WTC11 (cell line): ENCODE measurements at regions not wholly inside any gene's neighbourhood (a gene's known extent, or its start where the extent isn't known, plus 50 kb on each side); places are given as distances from the start of the nearest gene placed in this dataset.

Source experiments
- ATAC-seq: fragments of 200-7000 bp; cut with Tn5 transposase; 2 replicates; pipeline ENCODE4 v1.10.0; 2021; ENCODE audit warnings: mild to moderate bottlenecking, moderate library complexity
- CTCF ChIA-PET: fragments of 300-600 bp; sonication (Branson Sonifier 250); formaldehyde crosslinking; loops from one replicate; lab custom pipeline; 2021; ENCODE audit warnings: antibody characterized with exemption; lab: Charles Lee
- POLR2A ChIA-PET: fragments of 350-600 bp; sonication (Branson Sonifier 250); formaldehyde crosslinking; loops from one replicate; lab custom pipeline; 2021; ENCODE audit warnings: antibody characterized with exemption; lab: Charles Lee
- DNase-seq: peaks from one replicate; pipeline ENCODE4 v3.0.0; 2021; ENCODE audit warnings: low spot score
- H3K27ac Mint-ChIP-seq: 2 replicates; pipeline ENCODE4 v1.8.0; 2021; ENCODE audit warnings: mixed read lengths
- H3K27me3 Mint-ChIP-seq: 2 replicates; pipeline ENCODE4 v1.8.0; 2021; ENCODE audit warnings: low read depth, mild to moderate bottlenecking, moderate library complexity, mixed read lengths
- H3K36me3 Mint-ChIP-seq: 2 replicates; pipeline ENCODE4 v1.8.0; 2021; ENCODE audit warnings: mixed read lengths
- H3K4me1 Mint-ChIP-seq: 2 replicates; pipeline ENCODE4 v1.8.0; 2022; ENCODE audit warnings: mixed read lengths
- H3K4me3 Mint-ChIP-seq: 2 replicates; pipeline ENCODE4 v1.8.0; 2021; ENCODE audit warnings: mild to moderate bottlenecking, moderate library complexity, mixed read lengths
- H3K9me3 Mint-ChIP-seq: 2 replicates; pipeline ENCODE4 v1.8.0; 2021; ENCODE audit warnings: mixed read lengths
- CREM ChIP-seq: sonication (generic); formaldehyde crosslinking; IDR thresholded peaks from 2 replicates; pipeline ENCODE4 v1.8.1; 2022; ENCODE audit warnings: mild to moderate bottlenecking, missing genetic modification reagents, moderate library complexity
- ETV6 ChIP-seq: sonication (generic); formaldehyde crosslinking; IDR thresholded peaks from 2 replicates; pipeline ENCODE4 v1.8.1; 2022; ENCODE audit warnings: mild to moderate bottlenecking, missing genetic modification reagents
- RORB ChIP-seq: fragments of 250-450 bp; sonication (Bioruptor Pico); IDR thresholded peaks from 2 replicates; pipeline ENCODE4 v1.9.0; 2021; ENCODE audit warnings: mild to moderate bottlenecking
- SMAD4 ChIP-seq: sonication (generic); formaldehyde crosslinking; IDR thresholded peaks from 2 replicates; pipeline ENCODE4 v1.8.0; 2022; ENCODE audit warnings: mild to moderate bottlenecking, missing genetic modification reagents
- TEAD4 ChIP-seq: sonication (generic); formaldehyde crosslinking; IDR thresholded peaks from 2 replicates; pipeline ENCODE4 v1.8.0; 2022; ENCODE audit warnings: mild to moderate bottlenecking, missing genetic modification reagents
- ZNF232 ChIP-seq: sonication (generic); formaldehyde crosslinking; IDR thresholded peaks from 2 replicates; pipeline ENCODE4 v1.8.0; 2022; ENCODE audit warnings: mild to moderate bottlenecking, missing genetic modification reagents
- ZNF317 ChIP-seq: sonication (generic); formaldehyde crosslinking; IDR thresholded peaks from 2 replicates; pipeline ENCODE4 v1.8.1; 2023; ENCODE audit warnings: low read depth, mild to moderate bottlenecking, moderate library complexity, missing genetic modification reagents, borderline replicate concordance
- ZNF396 ChIP-seq: fragments of 250-450 bp; sonication (Bioruptor Pico); IDR thresholded peaks from 2 replicates; pipeline ENCODE4 v1.8.0; 2021; ENCODE audit warnings: mild to moderate bottlenecking, moderate library complexity, borderline replicate concordance
- TF ChIP-seq, protein P1 (sequence below): sonication (generic); formaldehyde crosslinking; IDR thresholded peaks from 2 replicates; pipeline ENCODE4 v1.8.0; 2022; ENCODE audit warnings: mild to moderate bottlenecking, missing genetic modification reagents
- TF ChIP-seq, protein P2 (sequence below): sonication (generic); formaldehyde crosslinking; IDR thresholded peaks from 2 replicates; pipeline ENCODE4 v1.8.1; 2023; ENCODE audit warnings: mild to moderate bottlenecking, missing genetic modification reagents
- TF ChIP-seq, protein P3 (sequence below): sonication (generic); formaldehyde crosslinking; IDR thresholded peaks from 2 replicates; pipeline ENCODE4 v1.8.0; 2023; ENCODE audit warnings: missing genetic modification reagents
- TF ChIP-seq, protein P4 (sequence below): fragments of 200-600 bp; IDR thresholded peaks from 2 replicates; pipeline ENCODE4 v1.8.0; 2022; ENCODE audit warnings: antibody characterized with exemption
- TF ChIP-seq, protein P5 (sequence below): sonication (generic); formaldehyde crosslinking; IDR thresholded peaks from 2 replicates; pipeline ENCODE4 v1.8.0; 2022; ENCODE audit warnings: mild to moderate bottlenecking, missing genetic modification reagents
- TF ChIP-seq, protein P6 (sequence below): sonication (generic); formaldehyde crosslinking; conservative IDR thresholded peaks from 2 replicates; pipeline ENCODE4 v1.8.1; 2022; ENCODE audit warnings: mild to moderate bottlenecking, missing genetic modification reagents
- TF ChIP-seq, protein P7 (sequence below): fragments of 250-450 bp; sonication (Bioruptor Pico); IDR thresholded peaks from 2 replicates; pipeline ENCODE4 v2.1.2; 2022; ENCODE audit warnings: mild to moderate bottlenecking, moderate library complexity

DNA sequence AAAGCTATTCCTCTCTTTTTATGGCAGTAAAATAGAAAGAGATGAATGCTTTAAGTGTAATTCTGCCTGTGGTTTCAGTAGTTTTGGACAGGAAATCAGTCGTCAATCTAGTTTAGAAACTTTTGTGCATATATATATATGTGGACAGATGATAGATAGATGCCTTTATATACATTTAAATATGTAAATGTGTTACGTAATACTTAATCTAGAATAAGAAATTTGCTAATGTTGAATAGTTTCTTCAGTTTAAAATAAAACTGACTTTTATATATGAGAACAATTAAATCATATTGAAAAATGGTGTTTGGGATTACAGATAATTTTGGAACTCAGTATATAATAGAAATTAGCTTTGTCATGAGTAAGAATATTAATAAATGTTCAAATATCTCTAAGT is 1165.7 kb upstream of the NCAM2 start (continued):
- TF ChIP-seq TEAD4 (CRISPR knock-in tag) = no peak
- no peak for TF ChIP-seq CREM (CRISPR knock-in tag)
- TF ChIP-seq ETV6 (CRISPR knock-in tag) = no peak
- TF ChIP-seq, all 79 proteins: peak for 0

DNA sequence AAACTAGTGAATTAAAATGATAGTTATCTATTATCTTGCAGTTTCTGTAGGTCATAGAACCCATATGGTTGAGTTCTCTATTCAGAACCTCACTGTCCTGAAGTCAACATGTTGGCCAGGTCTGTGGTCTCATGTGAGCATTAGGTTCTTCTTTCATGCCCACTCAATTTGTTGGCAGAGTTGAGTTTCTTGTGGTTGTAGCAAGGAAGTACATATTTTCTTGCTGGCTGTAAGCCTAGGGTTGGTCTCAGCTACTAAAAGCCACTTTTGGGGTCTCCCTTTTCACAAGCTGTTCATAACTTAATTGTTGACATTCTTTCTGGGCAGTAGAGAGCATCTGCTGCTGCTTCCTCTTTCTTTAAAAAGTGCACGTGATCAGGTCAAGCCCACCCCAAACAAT is 1165.1 kb upstream of the NCAM2 start:
- Mint-ChIP-seq H3K36me3 (no peaks in the 10 kb centered on the region), H3K27me3 (no peaks in the 10 kb centered on the region), H3K4me1 (no peaks in the 10 kb centered on the region), H3K27ac (no peak overlapping the region), H3K4me3 (no peak overlapping the region), H3K9me3 (no peaks in the 10 kb centered on the region)
- CTCF ChIA-PET = no interaction called here
- no peak for ATAC-seq
- no peak for DNase-seq
- POLR2A ChIA-PET = no interaction called here
- TF ChIP-seq, protein P1, sequence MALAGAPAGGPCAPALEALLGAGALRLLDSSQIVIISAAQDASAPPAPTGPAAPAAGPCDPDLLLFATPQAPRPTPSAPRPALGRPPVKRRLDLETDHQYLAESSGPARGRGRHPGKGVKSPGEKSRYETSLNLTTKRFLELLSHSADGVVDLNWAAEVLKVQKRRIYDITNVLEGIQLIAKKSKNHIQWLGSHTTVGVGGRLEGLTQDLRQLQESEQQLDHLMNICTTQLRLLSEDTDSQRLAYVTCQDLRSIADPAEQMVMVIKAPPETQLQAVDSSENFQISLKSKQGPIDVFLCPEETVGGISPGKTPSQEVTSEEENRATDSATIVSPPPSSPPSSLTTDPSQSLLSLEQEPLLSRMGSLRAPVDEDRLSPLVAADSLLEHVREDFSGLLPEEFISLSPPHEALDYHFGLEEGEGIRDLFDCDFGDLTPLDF (CRISPR knock-in tag) = no peak
- TF ChIP-seq ZNF232 (CRISPR knock-in tag) = no peak
- TF ChIP-seq, protein P2, sequence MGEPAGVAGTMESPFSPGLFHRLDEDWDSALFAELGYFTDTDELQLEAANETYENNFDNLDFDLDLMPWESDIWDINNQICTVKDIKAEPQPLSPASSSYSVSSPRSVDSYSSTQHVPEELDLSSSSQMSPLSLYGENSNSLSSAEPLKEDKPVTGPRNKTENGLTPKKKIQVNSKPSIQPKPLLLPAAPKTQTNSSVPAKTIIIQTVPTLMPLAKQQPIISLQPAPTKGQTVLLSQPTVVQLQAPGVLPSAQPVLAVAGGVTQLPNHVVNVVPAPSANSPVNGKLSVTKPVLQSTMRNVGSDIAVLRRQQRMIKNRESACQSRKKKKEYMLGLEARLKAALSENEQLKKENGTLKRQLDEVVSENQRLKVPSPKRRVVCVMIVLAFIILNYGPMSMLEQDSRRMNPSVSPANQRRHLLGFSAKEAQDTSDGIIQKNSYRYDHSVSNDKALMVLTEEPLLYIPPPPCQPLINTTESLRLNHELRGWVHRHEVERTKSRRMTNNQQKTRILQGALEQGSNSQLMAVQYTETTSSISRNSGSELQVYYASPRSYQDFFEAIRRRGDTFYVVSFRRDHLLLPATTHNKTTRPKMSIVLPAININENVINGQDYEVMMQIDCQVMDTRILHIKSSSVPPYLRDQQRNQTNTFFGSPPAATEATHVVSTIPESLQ (CRISPR knock-in tag) = no peak
- no peak for TF ChIP-seq SMAD4 (CRISPR knock-in tag)
- TF ChIP-seq ZNF396 = no peak
- TF ChIP-seq, protein P3, sequence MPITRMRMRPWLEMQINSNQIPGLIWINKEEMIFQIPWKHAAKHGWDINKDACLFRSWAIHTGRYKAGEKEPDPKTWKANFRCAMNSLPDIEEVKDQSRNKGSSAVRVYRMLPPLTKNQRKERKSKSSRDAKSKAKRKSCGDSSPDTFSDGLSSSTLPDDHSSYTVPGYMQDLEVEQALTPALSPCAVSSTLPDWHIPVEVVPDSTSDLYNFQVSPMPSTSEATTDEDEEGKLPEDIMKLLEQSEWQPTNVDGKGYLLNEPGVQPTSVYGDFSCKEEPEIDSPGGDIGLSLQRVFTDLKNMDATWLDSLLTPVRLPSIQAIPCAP (CRISPR knock-in tag) = no peak
- TF ChIP-seq ZNF317 (CRISPR knock-in tag) = no peak
- TF ChIP-seq RORB = no peak
- TF ChIP-seq, protein P4, sequence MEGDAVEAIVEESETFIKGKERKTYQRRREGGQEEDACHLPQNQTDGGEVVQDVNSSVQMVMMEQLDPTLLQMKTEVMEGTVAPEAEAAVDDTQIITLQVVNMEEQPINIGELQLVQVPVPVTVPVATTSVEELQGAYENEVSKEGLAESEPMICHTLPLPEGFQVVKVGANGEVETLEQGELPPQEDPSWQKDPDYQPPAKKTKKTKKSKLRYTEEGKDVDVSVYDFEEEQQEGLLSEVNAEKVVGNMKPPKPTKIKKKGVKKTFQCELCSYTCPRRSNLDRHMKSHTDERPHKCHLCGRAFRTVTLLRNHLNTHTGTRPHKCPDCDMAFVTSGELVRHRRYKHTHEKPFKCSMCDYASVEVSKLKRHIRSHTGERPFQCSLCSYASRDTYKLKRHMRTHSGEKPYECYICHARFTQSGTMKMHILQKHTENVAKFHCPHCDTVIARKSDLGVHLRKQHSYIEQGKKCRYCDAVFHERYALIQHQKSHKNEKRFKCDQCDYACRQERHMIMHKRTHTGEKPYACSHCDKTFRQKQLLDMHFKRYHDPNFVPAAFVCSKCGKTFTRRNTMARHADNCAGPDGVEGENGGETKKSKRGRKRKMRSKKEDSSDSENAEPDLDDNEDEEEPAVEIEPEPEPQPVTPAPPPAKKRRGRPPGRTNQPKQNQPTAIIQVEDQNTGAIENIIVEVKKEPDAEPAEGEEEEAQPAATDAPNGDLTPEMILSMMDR = no peak
- TF ChIP-seq, protein P5, sequence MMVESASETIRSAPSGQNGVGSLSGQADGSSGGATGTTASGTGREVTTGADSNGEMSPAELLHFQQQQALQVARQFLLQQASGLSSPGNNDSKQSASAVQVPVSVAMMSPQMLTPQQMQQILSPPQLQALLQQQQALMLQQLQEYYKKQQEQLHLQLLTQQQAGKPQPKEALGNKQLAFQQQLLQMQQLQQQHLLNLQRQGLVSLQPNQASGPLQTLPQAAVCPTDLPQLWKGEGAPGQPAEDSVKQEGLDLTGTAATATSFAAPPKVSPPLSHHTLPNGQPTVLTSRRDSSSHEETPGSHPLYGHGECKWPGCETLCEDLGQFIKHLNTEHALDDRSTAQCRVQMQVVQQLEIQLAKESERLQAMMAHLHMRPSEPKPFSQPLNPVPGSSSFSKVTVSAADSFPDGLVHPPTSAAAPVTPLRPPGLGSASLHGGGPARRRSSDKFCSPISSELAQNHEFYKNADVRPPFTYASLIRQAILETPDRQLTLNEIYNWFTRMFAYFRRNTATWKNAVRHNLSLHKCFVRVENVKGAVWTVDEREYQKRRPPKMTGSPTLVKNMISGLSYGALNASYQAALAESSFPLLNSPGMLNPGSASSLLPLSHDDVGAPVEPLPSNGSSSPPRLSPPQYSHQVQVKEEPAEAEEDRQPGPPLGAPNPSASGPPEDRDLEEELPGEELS (CRISPR knock-in tag) = no peak
- TF ChIP-seq, protein P6, sequence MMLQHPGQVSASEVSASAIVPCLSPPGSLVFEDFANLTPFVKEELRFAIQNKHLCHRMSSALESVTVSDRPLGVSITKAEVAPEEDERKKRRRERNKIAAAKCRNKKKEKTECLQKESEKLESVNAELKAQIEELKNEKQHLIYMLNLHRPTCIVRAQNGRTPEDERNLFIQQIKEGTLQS (CRISPR knock-in tag) = no peak
- TF ChIP-seq, protein P7, sequence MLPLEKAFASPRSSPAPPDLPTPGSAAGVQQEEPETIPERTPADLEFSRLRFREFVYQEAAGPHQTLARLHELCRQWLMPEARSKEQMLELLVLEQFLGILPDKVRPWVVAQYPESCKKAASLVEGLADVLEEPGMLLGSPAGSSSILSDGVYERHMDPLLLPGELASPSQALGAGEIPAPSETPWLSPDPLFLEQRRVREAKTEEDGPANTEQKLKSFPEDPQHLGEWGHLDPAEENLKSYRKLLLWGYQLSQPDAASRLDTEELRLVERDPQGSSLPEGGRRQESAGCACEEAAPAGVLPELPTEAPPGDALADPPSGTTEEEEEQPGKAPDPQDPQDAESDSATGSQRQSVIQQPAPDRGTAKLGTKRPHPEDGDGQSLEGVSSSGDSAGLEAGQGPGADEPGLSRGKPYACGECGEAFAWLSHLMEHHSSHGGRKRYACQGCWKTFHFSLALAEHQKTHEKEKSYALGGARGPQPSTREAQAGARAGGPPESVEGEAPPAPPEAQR (CRISPR knock-in tag) = no peak
- no peak for TF ChIP-seq TEAD4 (CRISPR knock-in tag)
